GM12872 (cell line): ENCODE measurements at regions not wholly inside any gene's neighbourhood (a gene's known extent, or its start where the extent isn't known, plus 50 kb on each side); places are given as distances from the start of the nearest gene placed in this dataset.

Experiments
- CTCF ChIP-seq: IDR thresholded peaks from 3 replicates; pipeline ENCODE4 v1.5.1; 2011; ENCODE audit warnings: low read depth, mild to moderate bottlenecking, low read length, moderate library complexity; ENCODE audit not compliant: insufficient read depth

GRCh38 chr16:13569986-13570385, 350.0 kb upstream of the ERCC4 start:
- TF ChIP-seq CTCF: no peak

DNA sequence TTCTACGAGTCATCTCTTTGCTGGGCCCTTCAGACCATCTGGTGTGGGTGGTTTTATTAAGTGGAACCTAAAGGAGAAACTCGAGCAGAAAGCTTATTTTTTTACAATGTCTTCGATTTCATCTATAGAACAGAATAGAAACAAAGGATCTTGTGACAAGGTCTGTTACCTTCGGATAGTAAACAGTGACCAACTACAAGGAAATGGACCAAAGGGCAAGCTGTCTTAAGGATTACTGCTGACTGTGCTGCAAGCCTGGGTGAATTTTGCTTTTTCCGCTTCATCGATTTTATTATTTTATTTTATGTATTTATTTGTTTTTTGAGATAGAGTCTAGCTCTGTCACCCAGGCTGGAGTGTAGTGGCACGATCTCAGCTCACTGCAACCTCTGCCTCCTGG, 348.9 kb upstream of the ERCC4 start:
- TF ChIP-seq CTCF: no peak

DNA sequence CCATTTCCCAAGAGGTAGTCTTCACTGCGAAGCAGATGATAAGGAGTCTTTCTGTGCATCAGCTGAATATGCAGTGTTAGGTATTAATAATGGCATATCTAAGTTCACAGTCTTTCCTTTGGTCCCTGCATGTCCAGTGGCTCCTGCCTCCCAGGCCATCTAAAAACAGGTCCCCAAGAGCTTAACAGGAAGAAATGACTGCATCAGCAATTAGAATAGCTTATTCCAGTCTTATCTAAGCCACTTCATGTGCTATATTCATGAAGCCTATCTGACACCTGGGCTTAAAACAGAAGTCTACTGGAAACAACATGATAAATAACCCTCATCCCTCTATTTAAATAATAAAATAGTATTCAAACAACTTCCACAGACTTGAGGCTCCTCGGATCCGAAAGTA, 346.1 kb upstream of the ERCC4 start:
- no peak for TF ChIP-seq CTCF

GRCh38 chr16:13586051-13586450, 333.9 kb upstream of the ERCC4 start:
- TF ChIP-seq CTCF: no peak

DNA sequence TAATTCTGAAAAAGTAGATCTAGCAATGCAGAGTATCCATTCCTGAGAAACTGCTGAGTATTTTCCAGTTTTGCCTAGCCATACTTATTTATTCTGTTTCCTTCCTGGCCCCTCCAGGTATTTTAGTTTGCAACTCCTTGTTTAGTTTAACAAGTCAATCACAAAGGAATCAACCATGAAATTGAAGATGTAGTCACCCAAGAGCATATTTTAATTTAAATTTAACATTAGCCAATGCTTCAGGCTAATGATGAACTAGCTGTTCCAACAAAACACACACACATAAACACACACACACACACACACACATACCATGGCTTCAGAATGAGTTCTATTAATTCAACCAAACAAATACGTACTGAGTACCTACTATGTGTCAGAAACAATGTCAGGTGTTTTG, 332.8 kb upstream of the ERCC4 start:
- TF ChIP-seq CTCF: no peak

DNA sequence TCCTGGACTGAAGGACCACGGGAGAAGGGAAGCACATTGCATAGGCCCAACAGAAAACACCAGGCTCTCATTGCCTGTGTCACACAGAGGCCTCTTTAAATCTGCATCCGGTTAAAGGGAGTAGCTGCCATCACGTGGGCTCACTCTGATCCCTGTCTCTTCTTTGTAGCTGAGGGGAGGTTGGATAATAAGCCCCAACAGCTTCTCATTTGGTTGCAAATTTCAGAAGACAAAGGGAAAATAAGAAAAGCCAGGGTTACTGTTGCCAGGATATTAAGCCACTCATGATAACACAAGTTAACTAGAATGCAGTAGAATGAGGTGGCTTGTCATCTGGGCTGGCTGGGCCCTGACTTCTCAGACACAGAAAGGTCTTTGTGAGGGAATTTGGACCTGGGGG, 325.1 kb upstream of the ERCC4 start:
- no peak for TF ChIP-seq CTCF

GRCh38 chr16:13606804-13607203, 313.1 kb upstream of the ERCC4 start:
- no peak for TF ChIP-seq CTCF

GRCh38 chr16:13607289-13607688, 312.7 kb upstream of the ERCC4 start:
- TF ChIP-seq CTCF: no peak
